ENCODE measurements at regions not wholly inside any gene's neighbourhood (a gene's known extent, or its start where the extent isn't known, plus 50 kb on each side); places are given as distances from the start of the nearest gene placed in this dataset.

GRCh38 chr10:3346851-3347250, 174.3 kb upstream of the PITRM1 start:
- H3K4me3 ChIP-seq: no peak overlapping the region
- H3K4me1 ChIP-seq: no peaks in the 10 kb centered on the region
- DNase-seq (no peak), ATAC-seq (no peak)
- H3K27ac ChIP-seq: no peak overlapping the region
- in situ Hi-C loops (cut with MboI; ENCODE audit: low sequenced_read_pairs in 4 of 4) (no loop called here), intact Hi-C loops (cut with DNase I; ENCODE audit: low total_unique reads) (no loop called here)
- H3K9me3 ChIP-seq: no peaks in the 10 kb centered on the region
- no peak for TF ChIP-seq POLR2A (IDR thresholded peaks at IDR 0.05)
- TF ChIP-seq CTCF (IDR thresholded peaks at IDR 0.05 in 4 of 5, conservative IDR thresholded peaks at IDR 0.05 in 1 of 5): no peak
- H3K27me3 ChIP-seq: no peaks in the 10 kb centered on the region
- H3K36me3 ChIP-seq: no peaks in the 10 kb centered on the region

GRCh38 chr10:3342771-3343170, 170.2 kb upstream of the PITRM1 start:
- no peak for TF ChIP-seq CTCF (IDR thresholded peaks at IDR 0.05 in 4 of 5, conservative IDR thresholded peaks at IDR 0.05 in 1 of 5)
- no peak for TF ChIP-seq POLR2A (IDR thresholded peaks at IDR 0.05)
- intact Hi-C loops (cut with DNase I; ENCODE audit: low total_unique reads): no loop called here
- no peaks in the 10 kb centered on the region for H3K9me3 ChIP-seq
- ATAC-seq (no peak), DNase-seq (no peak)
- H3K4me1 ChIP-seq: no peaks in the 10 kb centered on the region
- no peak overlapping the region for H3K4me3 ChIP-seq
- in situ Hi-C loops (cut with MboI; ENCODE audit: low sequenced_read_pairs in 4 of 4): no loop called here
- H3K27me3 ChIP-seq: no peaks in the 10 kb centered on the region
- H3K27ac ChIP-seq: no peak overlapping the region
- no peaks in the 10 kb centered on the region for H3K36me3 ChIP-seq

GRCh38 chr10:3340127-3340730, 167.6 kb upstream of the PITRM1 start:
- H3K4me3 ChIP-seq: no peak overlapping the region
- intact Hi-C loops (cut with DNase I; ENCODE audit: low total_unique reads): no loop called here
- in situ Hi-C loops (cut with MboI; ENCODE audit: low sequenced_read_pairs in 4 of 4): no loop called here
- DNase-seq (no peak), ATAC-seq (no peak)
- H3K27me3 ChIP-seq: no peaks in the 10 kb centered on the region
- no peaks in the 10 kb centered on the region for H3K9me3 ChIP-seq
- H3K4me1 ChIP-seq: no peaks in the 10 kb centered on the region
- no peak for TF ChIP-seq POLR2A (IDR thresholded peaks at IDR 0.05)
- H3K27ac ChIP-seq: no peak overlapping the region
- H3K36me3 ChIP-seq: no peaks in the 10 kb centered on the region

GRCh38 chr10:3339531-3339950, 167.0 kb upstream of the PITRM1 start:
- H3K4me3 ChIP-seq: no peak overlapping the region

GRCh38 chr10:3339121-3339520, 166.5 kb upstream of the PITRM1 start:
- in situ Hi-C loops (cut with MboI; ENCODE audit: low sequenced_read_pairs in 4 of 4): no loop called here

More at GRCh38 chr10:3339531-3339950, 167.0 kb upstream of the PITRM1 start:
- Histone ChIP-seq H3K4me1 (no peaks in the 10 kb centered on the region), H3K36me3 (no peaks in the 10 kb centered on the region), H3K27ac (no peak overlapping the region), H3K27me3 (no peaks in the 10 kb centered on the region), H3K9me3 (no peaks in the 10 kb centered on the region)
- DNase-seq: no peak
- ATAC-seq: no peak
- intact Hi-C loops (cut with DNase I; ENCODE audit: low total_unique reads): no loop called here
- in situ Hi-C loops (cut with MboI; ENCODE audit: low sequenced_read_pairs in 4 of 4): no loop called here
- TF ChIP-seq POLR2A (IDR thresholded peaks at IDR 0.05) (no peak), CTCF (IDR thresholded peaks at IDR 0.05 in 4 of 5, conservative IDR thresholded peaks at IDR 0.05 in 1 of 5) (no peak)

More at GRCh38 chr10:3339121-3339520, 166.5 kb upstream of the PITRM1 start:
- intact Hi-C loops (cut with DNase I; ENCODE audit: low total_unique reads): no loop called here
- no peak overlapping the region for H3K4me3 ChIP-seq
- no peak for ATAC-seq
- DNase-seq: no peak
- no peaks in the 10 kb centered on the region for H3K9me3 ChIP-seq
- no peaks in the 10 kb centered on the region for H3K4me1 ChIP-seq
- TF ChIP-seq POLR2A (IDR thresholded peaks at IDR 0.05): no peak
- no peak for TF ChIP-seq CTCF (IDR thresholded peaks at IDR 0.05 in 4 of 5, conservative IDR thresholded peaks at IDR 0.05 in 1 of 5)
- H3K27me3 ChIP-seq: no peaks in the 10 kb centered on the region
- H3K27ac ChIP-seq: no peak overlapping the region
- H3K36me3 ChIP-seq: no peaks in the 10 kb centered on the region

All from gastrocnemius medialis (tissue), 4 donors.